ENCODE measurements at regions not wholly inside any gene's neighbourhood (a gene's known extent, or its start where the extent isn't known, plus 50 kb on each side); places are given as distances from the start of the nearest gene placed in this dataset.
"Not testable (repeated sequence)": the region's sequence is repeated elsewhere in the genome, so short reads cannot be mapped to it uniquely, and the experiment has no call there.

DNA sequence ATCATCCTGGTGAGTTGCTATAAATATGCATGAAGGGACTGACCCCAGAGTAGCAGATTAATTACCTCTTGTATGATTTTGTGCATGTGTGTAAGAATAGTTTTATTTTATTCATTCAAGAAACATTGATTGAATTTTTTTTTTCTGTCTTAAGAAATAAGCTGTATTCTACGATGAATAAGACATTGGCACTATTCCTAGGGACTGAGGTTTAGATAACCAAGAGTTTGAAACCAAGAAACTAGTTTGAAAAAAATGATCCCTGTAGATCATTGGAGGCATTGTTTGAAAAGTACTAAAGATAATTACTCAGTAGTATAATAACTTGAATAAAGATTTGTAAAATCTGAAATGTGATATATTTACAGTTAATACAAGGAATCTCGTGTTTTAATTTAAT lies 1086.9 kb downstream of the PCDH7 start:
- ATAC-seq (ENCODE audit: low FRiP score in 2 of 2) (no peak), DNase-seq (no peak)
- no peak overlapping the region for H3K4me3 ChIP-seq

DNA sequence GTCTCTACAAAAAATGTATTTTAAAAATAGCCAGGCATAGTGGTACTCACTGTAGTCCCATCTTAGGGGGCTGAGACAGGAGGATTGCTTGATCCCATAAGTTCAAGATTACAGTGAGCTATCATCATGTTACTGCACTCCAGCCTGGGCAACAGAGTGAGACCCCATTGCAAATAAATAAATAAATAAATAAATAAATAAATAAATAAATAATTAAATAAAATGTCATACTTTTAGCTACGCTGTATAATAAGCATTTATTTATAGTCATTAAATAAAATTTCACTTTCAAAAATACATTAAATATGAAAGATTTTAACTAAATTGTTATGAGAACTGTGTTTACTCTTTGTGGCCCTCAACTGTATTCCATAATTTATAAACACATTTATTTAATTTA lies 1124.2 kb downstream of the PCDH7 start:
- H3K36me3 ChIP-seq, result no peaks in the 10 kb centered on the region
- no peaks in the 10 kb centered on the region for H3K4me1 ChIP-seq
- no peaks in the 10 kb centered on the region for H3K27me3 ChIP-seq
- WGBS, 2 donors, result 84 to 88% methylated on average over 1 of the region's 1 CpG
- DNase-seq (no peak), ATAC-seq (ENCODE audit: low FRiP score in 2 of 2) (no peak)
- H3K27ac ChIP-seq, result no peak overlapping the region
- TF ChIP-seq, protein P1, sequence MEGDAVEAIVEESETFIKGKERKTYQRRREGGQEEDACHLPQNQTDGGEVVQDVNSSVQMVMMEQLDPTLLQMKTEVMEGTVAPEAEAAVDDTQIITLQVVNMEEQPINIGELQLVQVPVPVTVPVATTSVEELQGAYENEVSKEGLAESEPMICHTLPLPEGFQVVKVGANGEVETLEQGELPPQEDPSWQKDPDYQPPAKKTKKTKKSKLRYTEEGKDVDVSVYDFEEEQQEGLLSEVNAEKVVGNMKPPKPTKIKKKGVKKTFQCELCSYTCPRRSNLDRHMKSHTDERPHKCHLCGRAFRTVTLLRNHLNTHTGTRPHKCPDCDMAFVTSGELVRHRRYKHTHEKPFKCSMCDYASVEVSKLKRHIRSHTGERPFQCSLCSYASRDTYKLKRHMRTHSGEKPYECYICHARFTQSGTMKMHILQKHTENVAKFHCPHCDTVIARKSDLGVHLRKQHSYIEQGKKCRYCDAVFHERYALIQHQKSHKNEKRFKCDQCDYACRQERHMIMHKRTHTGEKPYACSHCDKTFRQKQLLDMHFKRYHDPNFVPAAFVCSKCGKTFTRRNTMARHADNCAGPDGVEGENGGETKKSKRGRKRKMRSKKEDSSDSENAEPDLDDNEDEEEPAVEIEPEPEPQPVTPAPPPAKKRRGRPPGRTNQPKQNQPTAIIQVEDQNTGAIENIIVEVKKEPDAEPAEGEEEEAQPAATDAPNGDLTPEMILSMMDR (IDR thresholded peaks at IDR 0.05), result no peak
- TF ChIP-seq EP300 (IDR thresholded peaks at IDR 0.05), result no peak
- TF ChIP-seq POLR2AphosphoS5 (IDR thresholded peaks at IDR 0.05), result no peak
- no peak for TF ChIP-seq POLR2A (IDR thresholded peaks at IDR 0.05)
- no peak overlapping the region for H3K4me3 ChIP-seq
- no peaks in the 10 kb centered on the region for H3K9me3 ChIP-seq

More for the DNA sequence above, 1086.9 kb downstream of the PCDH7 start:
- Histone ChIP-seq H3K27me3 (no peaks in the 10 kb centered on the region), H3K27ac (no peak overlapping the region), H3K36me3 (no peaks in the 10 kb centered on the region), H3K9me3 (no peaks in the 10 kb centered on the region), H3K4me1 (no peaks in the 10 kb centered on the region)
- TF ChIP-seq POLR2AphosphoS5 (IDR thresholded peaks at IDR 0.05) (no peak), EP300 (IDR thresholded peaks at IDR 0.05) (no peak)
- 63 to 76% methylated on average over 2 of the region's 2 CpGs for WGBS, 2 donors

DNA sequence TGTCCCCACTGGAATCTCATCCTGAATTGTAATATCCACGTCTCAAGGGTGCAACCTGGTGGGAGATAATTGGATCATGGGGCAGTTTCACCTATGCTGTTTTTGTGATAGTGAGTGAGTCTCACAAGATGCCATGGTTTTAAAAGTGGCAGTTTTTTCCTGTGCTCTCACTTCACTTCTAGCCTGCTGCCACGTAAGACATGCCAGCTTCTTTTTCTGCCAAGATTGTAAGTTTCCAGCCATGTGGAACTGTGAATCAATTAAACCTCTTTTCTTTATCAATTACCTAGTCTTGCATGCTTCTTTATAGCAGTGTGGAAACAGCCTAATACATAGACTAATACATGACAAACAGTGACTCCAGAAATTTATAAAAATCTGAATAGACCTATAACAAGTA lies 1131.8 kb downstream of the PCDH7 start:
- Histone ChIP-seq H3K4me1 (no peaks in the 10 kb centered on the region), H3K27me3 (no peaks in the 10 kb centered on the region), H3K27ac (no peak overlapping the region), H3K4me3 (no peak overlapping the region), H3K9me3 (no peaks in the 10 kb centered on the region), H3K36me3 (no peaks in the 10 kb centered on the region)
- DNase-seq, result no peak
- ATAC-seq (ENCODE audit: low FRiP score in 2 of 2), result no peak
- 66 to 83% methylated on average over 2 of the region's 2 CpGs for WGBS, 2 donors
- TF ChIP-seq POLR2AphosphoS5 (IDR thresholded peaks at IDR 0.05), result no peak
- no peak for TF ChIP-seq POLR2A (IDR thresholded peaks at IDR 0.05)
- TF ChIP-seq, protein P1 (IDR thresholded peaks at IDR 0.05), result no peak
- TF ChIP-seq EP300 (IDR thresholded peaks at IDR 0.05), result no peak

GRCh38 chr4:31877429-31877828 lies 1157.3 kb downstream of the PCDH7 start:
- Histone ChIP-seq H3K27ac (no peak overlapping the region), H3K9me3 (no peaks in the 10 kb centered on the region), H3K4me3 (no peak overlapping the region), H3K4me1 (no peaks in the 10 kb centered on the region), H3K36me3 (no peaks in the 10 kb centered on the region), H3K27me3 (no peaks in the 10 kb centered on the region)
- TF ChIP-seq POLR2AphosphoS5 (IDR thresholded peaks at IDR 0.05), result no peak
- TF ChIP-seq POLR2A (IDR thresholded peaks at IDR 0.05), result no peak
- TF ChIP-seq EP300 (IDR thresholded peaks at IDR 0.05), result no peak
- TF ChIP-seq, protein P1 (IDR thresholded peaks at IDR 0.05), result no peak
- 77 to 83% methylated on average over 2 of the region's 2 CpGs for WGBS, 2 donors
- no peak for ATAC-seq (ENCODE audit: low FRiP score in 2 of 2)
- DNase-seq, result no peak

DNA sequence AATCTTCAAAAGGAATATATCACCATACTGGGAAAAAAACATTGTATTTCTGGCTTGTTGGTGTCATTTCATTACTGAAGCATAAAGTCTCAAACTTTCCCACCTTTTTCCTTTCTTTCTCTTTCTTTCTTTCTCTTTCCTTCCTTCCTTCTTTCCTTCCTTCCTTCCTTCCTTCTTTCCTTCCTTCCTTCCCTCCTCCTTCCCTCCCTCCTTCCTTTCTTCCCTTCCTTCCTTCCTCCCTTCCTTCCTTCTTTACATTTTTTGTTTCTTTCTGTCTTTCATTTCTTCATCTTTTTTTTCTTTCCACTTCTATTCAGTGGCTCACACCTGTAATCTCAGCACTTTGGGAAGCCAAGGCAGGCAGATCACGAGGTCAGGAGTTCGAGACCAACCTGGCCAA lies 1160.7 kb downstream of the PCDH7 start:
- DNase-seq; ATAC-seq (ENCODE audit: low FRiP score in 2 of 2); H3K27ac ChIP-seq; H3K9me3 ChIP-seq; H3K4me1 ChIP-seq; H3K4me3 ChIP-seq; H3K27me3 ChIP-seq; H3K36me3 ChIP-seq: not testable (repeated sequence)
- 62 to 63% methylated on average over 2 of the region's 2 CpGs for whole genome bisulfite sequencing, 2 donors

DNA sequence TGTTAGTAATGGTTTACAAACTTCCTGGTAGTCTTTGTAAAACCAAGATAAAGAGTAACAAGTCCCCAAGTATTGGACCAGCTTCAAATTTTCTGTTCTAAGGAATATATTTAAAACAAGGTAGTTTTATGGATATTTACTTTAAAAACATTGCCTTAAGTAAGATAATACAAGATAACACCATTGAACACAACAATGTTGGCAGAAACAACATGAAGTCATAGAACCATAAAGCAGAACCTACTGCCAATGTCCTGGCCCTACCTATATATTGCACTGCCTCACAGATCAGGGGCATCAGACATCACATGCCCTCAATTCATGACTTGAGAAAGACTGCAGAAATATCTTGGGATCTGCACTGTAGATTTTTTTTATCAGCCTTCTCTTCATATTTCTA lies 1176.2 kb downstream of the PCDH7 start:
- Histone ChIP-seq H3K27ac (no peak overlapping the region), H3K36me3 (no peaks in the 10 kb centered on the region), H3K4me3 (no peak overlapping the region), H3K27me3 (no peaks in the 10 kb centered on the region), H3K9me3 (no peaks in the 10 kb centered on the region), H3K4me1 (no peaks in the 10 kb centered on the region)
- TF ChIP-seq POLR2AphosphoS5 (IDR thresholded peaks at IDR 0.05), result no peak
- TF ChIP-seq, protein P1 (IDR thresholded peaks at IDR 0.05), result no peak
- TF ChIP-seq POLR2A (IDR thresholded peaks at IDR 0.05), result no peak
- TF ChIP-seq EP300 (IDR thresholded peaks at IDR 0.05), result no peak
- DNase-seq (no peak), ATAC-seq (ENCODE audit: low FRiP score in 2 of 2) (no peak)
